ENCODE measurements at regions not wholly inside any gene's neighbourhood (a gene's known extent, or its start where the extent isn't known, plus 50 kb on each side); places are given as distances from the start of the nearest gene placed in this dataset.

DNA sequence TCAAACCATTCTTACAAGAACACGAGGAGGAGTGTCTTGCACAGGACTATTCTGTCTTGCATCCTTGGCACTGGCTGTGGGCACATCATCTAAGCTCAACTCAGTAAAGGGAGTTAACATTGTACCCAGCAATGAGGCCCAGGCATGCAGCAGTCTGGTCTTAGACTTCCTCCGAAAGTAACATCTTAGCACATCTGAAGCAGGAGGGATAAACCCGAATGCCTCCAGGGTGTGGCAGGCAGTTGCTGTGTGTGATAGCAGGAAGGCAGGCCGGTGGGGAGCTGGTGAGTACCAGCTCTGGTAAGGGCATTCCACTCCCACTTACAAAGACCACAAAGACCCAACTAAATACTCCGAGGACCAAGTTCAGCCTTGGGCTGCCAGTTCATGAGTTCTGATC is 206.3 kb downstream of the TSN start:
- H3K4me3 ChIP-seq (ENCODE audit: low read depth, low read length), result no peak overlapping the region
- no peak for TF ChIP-seq MYC (IDR thresholded peaks at IDR 0.05; ENCODE audit: low read depth, low read length)
- TF ChIP-seq, protein P1, sequence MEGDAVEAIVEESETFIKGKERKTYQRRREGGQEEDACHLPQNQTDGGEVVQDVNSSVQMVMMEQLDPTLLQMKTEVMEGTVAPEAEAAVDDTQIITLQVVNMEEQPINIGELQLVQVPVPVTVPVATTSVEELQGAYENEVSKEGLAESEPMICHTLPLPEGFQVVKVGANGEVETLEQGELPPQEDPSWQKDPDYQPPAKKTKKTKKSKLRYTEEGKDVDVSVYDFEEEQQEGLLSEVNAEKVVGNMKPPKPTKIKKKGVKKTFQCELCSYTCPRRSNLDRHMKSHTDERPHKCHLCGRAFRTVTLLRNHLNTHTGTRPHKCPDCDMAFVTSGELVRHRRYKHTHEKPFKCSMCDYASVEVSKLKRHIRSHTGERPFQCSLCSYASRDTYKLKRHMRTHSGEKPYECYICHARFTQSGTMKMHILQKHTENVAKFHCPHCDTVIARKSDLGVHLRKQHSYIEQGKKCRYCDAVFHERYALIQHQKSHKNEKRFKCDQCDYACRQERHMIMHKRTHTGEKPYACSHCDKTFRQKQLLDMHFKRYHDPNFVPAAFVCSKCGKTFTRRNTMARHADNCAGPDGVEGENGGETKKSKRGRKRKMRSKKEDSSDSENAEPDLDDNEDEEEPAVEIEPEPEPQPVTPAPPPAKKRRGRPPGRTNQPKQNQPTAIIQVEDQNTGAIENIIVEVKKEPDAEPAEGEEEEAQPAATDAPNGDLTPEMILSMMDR (IDR thresholded peaks at IDR 0.05; ENCODE audit: low read depth, low read length), result no peak
- no peak for TF ChIP-seq POLR2A (IDR thresholded peaks at IDR 0.05; ENCODE audit: extremely low read depth, insufficient read length)
- no peak for DNase-seq (ENCODE audit: low read depth)

DNA sequence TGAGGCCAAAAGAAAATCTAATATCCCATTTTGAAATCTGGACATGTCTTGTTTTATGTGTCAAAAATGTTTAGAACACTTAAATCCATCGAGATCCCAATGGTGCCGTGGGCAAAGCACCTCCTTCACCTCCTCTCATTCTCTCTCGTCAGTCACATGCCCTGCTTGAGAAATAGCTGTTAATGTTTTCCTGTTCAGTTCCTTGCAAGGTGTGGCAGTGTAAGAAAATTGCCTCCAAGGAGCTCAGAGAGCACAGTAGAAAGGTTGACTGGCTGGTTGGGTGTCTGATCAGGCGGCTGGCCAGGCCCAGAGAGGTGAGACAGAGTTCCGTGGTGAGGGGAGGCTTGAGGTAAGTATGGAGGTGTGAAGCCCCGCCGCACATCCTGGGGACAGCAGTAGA is 210.2 kb downstream of the TSN start:
- DNase-seq (ENCODE audit: low read depth), result no peak
- H3K4me3 ChIP-seq (ENCODE audit: low read depth, low read length), result no peak overlapping the region
- TF ChIP-seq, protein P1 (IDR thresholded peaks at IDR 0.05; ENCODE audit: low read depth, low read length), result no peak
- TF ChIP-seq MYC (IDR thresholded peaks at IDR 0.05; ENCODE audit: low read depth, low read length), result no peak
- TF ChIP-seq, protein P2, sequence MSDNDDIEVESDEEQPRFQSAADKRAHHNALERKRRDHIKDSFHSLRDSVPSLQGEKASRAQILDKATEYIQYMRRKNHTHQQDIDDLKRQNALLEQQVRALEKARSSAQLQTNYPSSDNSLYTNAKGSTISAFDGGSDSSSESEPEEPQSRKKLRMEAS (IDR thresholded peaks at IDR 0.05; ENCODE audit: low read depth, low read length), result no peak
- no peak for TF ChIP-seq POLR2A (IDR thresholded peaks at IDR 0.05; ENCODE audit: extremely low read depth, insufficient read length)

DNA sequence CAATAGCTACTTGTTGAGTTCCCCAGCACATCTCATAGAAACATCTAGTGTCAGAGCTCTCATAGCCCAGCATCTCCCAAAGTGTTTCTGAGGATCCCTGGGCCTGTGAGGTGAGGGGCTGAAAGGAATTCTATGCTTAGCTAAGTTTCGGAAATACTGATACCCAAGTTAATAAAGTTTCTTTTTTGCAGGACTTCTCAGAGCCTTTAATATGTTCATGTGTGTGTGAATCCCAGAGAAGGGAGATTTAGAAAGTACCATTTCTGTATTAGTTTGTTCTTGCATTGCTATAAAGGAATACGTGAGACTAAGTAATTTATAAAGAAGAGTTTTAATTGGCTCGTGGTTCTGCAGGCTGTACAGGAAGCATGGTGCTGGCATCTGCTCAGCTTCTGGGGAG is 211.2 kb downstream of the TSN start:
- TF ChIP-seq, protein P1 (IDR thresholded peaks at IDR 0.05; ENCODE audit: low read depth, low read length), result no peak
- TF ChIP-seq MYC (IDR thresholded peaks at IDR 0.05; ENCODE audit: low read depth, low read length), result no peak
- TF ChIP-seq POLR2A (IDR thresholded peaks at IDR 0.05; ENCODE audit: extremely low read depth, insufficient read length), result no peak
- TF ChIP-seq, protein P2 (IDR thresholded peaks at IDR 0.05; ENCODE audit: low read depth, low read length), result no peak
- DNase-seq (ENCODE audit: low read depth), result no peak
- H3K4me3 ChIP-seq (ENCODE audit: low read depth, low read length), result no peak overlapping the region

DNA sequence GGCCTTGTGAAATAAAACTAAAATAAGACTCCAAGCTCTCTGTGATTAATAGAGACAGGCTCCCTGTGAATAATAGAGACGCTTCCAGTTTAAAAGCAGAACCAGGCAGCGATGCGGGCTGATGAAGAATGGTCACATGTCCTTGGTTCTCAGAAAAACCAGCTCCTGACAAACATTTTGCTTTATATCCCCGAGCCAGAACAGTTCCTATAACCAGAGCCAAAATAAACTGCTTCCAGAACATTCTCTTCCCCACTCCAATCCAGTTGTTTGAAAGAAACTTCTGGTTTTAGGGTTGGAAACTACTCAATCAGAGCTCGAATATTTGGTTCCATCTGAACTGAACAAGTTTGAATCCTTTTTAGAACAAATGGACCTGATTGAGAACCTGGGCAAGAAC is 213.7 kb downstream of the TSN start:
- DNase-seq (ENCODE audit: low read depth), result no peak
- TF ChIP-seq, protein P1 (IDR thresholded peaks at IDR 0.05; ENCODE audit: low read depth, low read length), result no peak
- TF ChIP-seq POLR2A (IDR thresholded peaks at IDR 0.05; ENCODE audit: extremely low read depth, insufficient read length), result no peak
- TF ChIP-seq, protein P2 (IDR thresholded peaks at IDR 0.05; ENCODE audit: low read depth, low read length), result no peak
- TF ChIP-seq MYC (IDR thresholded peaks at IDR 0.05; ENCODE audit: low read depth, low read length), result no peak
- H3K4me3 ChIP-seq (ENCODE audit: low read depth, low read length), result no peak overlapping the region

DNA sequence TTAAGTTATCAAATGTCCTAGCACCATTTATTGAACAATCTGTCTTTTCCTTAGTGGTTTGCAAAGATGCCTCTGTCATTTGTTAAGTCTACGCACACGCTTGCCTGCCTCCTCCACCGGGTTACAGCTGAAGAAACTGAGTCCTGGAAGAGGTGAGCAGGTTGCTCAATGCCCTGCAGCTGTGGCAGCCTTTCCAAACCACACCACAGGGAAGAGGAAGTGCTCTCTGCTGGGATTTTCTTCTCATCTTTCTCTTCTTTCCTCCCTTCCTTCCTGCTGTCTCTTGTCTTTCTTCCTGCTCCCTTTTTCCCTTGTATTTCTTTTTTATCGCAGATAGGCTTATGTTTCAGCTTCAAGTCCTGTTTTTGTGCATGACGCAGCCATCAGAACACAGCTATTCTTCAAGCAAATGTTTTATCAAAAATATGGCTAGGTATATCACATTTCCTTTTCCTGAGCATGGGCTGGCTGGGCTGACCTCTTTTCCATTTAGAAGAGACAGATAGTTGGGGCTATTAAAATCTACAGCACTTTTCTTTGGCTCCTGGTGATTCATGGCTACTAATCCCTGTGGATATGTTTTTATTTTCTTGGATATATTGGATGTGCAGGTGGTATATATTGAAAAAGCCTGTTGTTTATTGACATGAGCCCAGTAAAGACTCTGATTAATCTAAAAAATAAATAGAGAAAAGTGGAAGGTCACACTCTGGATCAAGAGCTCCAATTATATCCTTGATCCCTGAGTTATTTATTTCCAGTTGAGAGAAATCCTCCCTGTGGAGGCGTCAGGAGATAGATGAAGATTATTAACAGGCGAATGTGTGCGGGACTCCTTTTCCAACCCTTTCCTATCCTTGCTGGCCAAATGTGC is 214.6 kb downstream of the TSN start:
- H3K4me3 ChIP-seq (ENCODE audit: low read depth, low read length), result no peak overlapping the region
- TF ChIP-seq POLR2A (IDR thresholded peaks at IDR 0.05; ENCODE audit: extremely low read depth, insufficient read length), result no peak
- TF ChIP-seq, protein P1 (IDR thresholded peaks at IDR 0.05; ENCODE audit: low read depth, low read length), result no peak
- TF ChIP-seq, protein P2 (IDR thresholded peaks at IDR 0.05; ENCODE audit: low read depth, low read length), result no peak
- TF ChIP-seq MYC (IDR thresholded peaks at IDR 0.05; ENCODE audit: low read depth, low read length), result no peak
- no peak for DNase-seq (ENCODE audit: low read depth)
